H9 (cell line): ENCODE measurements at regions not wholly inside any gene's neighbourhood (a gene's known extent, or its start where the extent isn't known, plus 50 kb on each side); places are given as distances from the start of the nearest gene placed in this dataset.

ENCODE experiments used
- DNase-seq: peaks from one replicate; pipeline ENCODE4 v3.0.0-alpha.2; 2017
- H2AFZ ChIP-seq: one replicate; pipeline ENCODE4 v1.6.1; 2013; ENCODE audit warnings: mild to moderate bottlenecking, low read length, control low read depth, moderate library complexity
- H2AK5ac ChIP-seq: 2 replicates; pipeline ENCODE4 v1.6.1; 2013; ENCODE audit warnings: low read length, control low read depth, mixed read lengths; ENCODE audit not compliant: insufficient read length
- H2BK120ac ChIP-seq: one replicate; pipeline ENCODE4 v1.6.1; 2013; ENCODE audit warnings: low read depth, mild to moderate bottlenecking, low read length, control low read depth, inconsistent platforms; ENCODE audit not compliant: poor library complexity, severe bottlenecking
- H2BK12ac ChIP-seq: 2 replicates; pipeline ENCODE4 v1.6.1; 2013; ENCODE audit warnings: low read length, control low read depth, mixed read lengths, low read depth; ENCODE audit not compliant: insufficient read length
- H2BK15ac ChIP-seq: 2 replicates; pipeline ENCODE4 v1.6.1; 2013; ENCODE audit warnings: low read depth, low read length, control low read depth
- H2BK20ac ChIP-seq: one replicate; pipeline ENCODE4 v1.6.1; 2013; ENCODE audit warnings: low read depth, mild to moderate bottlenecking, low read length, control low read depth, inconsistent platforms; ENCODE audit not compliant: poor library complexity, severe bottlenecking
- H2BK5ac ChIP-seq: 2 replicates; pipeline ENCODE4 v1.6.1; 2013; ENCODE audit warnings: low read length, control low read depth, mixed read lengths; ENCODE audit not compliant: insufficient read length
- H3K14ac ChIP-seq: 2 replicates; pipeline ENCODE4 v1.6.1; 2013; ENCODE audit warnings: low read length, control low read depth; ENCODE audit not compliant: insufficient read depth
- H3K18ac ChIP-seq: 2 replicates; pipeline ENCODE4 v1.6.1; 2013; ENCODE audit warnings: low read depth, mild to moderate bottlenecking, mixed read lengths, low read length, control low read depth; ENCODE audit not compliant: insufficient read length
- H3K23ac ChIP-seq: 2 replicates; pipeline ENCODE4 v1.6.1; 2013; ENCODE audit warnings: low read length, control low read depth, mixed read lengths, low read depth; ENCODE audit not compliant: insufficient read length
- H3K23me2 ChIP-seq: 2 replicates; pipeline ENCODE4 v1.6.1; 2013; ENCODE audit warnings: low read depth, mild to moderate bottlenecking, mixed read lengths, low read length, control low read depth; ENCODE audit not compliant: insufficient read length, poor library complexity, severe bottlenecking
- H3K27ac ChIP-seq: 2 replicates; pipeline ENCODE4 v1.5.1; 2013; ENCODE audit warnings: low read length, control low read depth, mixed read lengths, low read depth; ENCODE audit not compliant: insufficient read length
- H3K27me3 ChIP-seq: 2 replicates; pipeline ENCODE4 v1.6.1; 2013; ENCODE audit warnings: low read length, control low read depth, inconsistent platforms; ENCODE audit not compliant: insufficient read depth
- H3K4ac ChIP-seq: 2 replicates; pipeline ENCODE4 v1.6.1; 2013; ENCODE audit warnings: low read depth, mild to moderate bottlenecking, control low read depth, inconsistent platforms, low read length, moderate library complexity
- H3K4me1 ChIP-seq: 2 replicates; pipeline ENCODE4 v1.6.1; 2013; ENCODE audit warnings: low read length, control low read depth, inconsistent platforms; ENCODE audit not compliant: insufficient read depth
- H3K4me2 ChIP-seq: 2 replicates; pipeline ENCODE4 v1.6.1; 2013; ENCODE audit warnings: low read length, control low read depth, mixed read lengths; ENCODE audit not compliant: insufficient read length, insufficient read depth
- H3K56ac ChIP-seq: 2 replicates; pipeline ENCODE4 v1.6.1; 2013; ENCODE audit warnings: low read depth, mild to moderate bottlenecking, mixed read lengths, low read length, control low read depth; ENCODE audit not compliant: insufficient read length
- H3K79me1 ChIP-seq: 2 replicates; pipeline ENCODE4 v1.6.1; 2013; ENCODE audit warnings: low read depth, mild to moderate bottlenecking, moderate library complexity, low read length, control low read depth, inconsistent platforms; ENCODE audit not compliant: insufficient read depth, poor library complexity, severe bottlenecking
- H3K79me2 ChIP-seq: 2 replicates; pipeline ENCODE4 v1.6.1; 2013; ENCODE audit warnings: low read length, control low read depth, inconsistent platforms; ENCODE audit not compliant: insufficient read depth
- H3K9ac ChIP-seq: 2 replicates; pipeline ENCODE4 v1.6.1; 2013; ENCODE audit warnings: low read length, control low read depth, mixed read lengths; ENCODE audit not compliant: insufficient read length; ENCODE audit errors: extremely low read depth
- H3K9me3 ChIP-seq: one replicate; pipeline ENCODE4 v1.6.1; 2013; ENCODE audit warnings: low read depth, low read length, inconsistent platforms; ENCODE audit not compliant: control insufficient read depth
- H3T11ph ChIP-seq: one replicate; pipeline ENCODE4 v1.6.1; 2013; ENCODE audit warnings: mild to moderate bottlenecking, low read length, control low read depth, inconsistent platforms
- H4K20me1 ChIP-seq: one replicate; pipeline ENCODE4 v1.6.1; 2013; ENCODE audit not compliant: control insufficient read depth, insufficient read length, insufficient read depth
- H4K5ac ChIP-seq: 2 replicates; pipeline ENCODE4 v1.6.1; 2013; ENCODE audit warnings: low read depth, mild to moderate bottlenecking, mixed read lengths, low read length, control low read depth; ENCODE audit not compliant: insufficient read length
- H4K8ac ChIP-seq: replicated peaks from 2 replicates; pipeline ENCODE4 v1.6.1; 2013; ENCODE audit warnings: low read length, control low read depth, mixed read lengths, low read depth; ENCODE audit not compliant: insufficient read length
- H4K91ac ChIP-seq: 2 replicates; pipeline ENCODE4 v1.6.1; 2013; ENCODE audit warnings: low read depth, mild to moderate bottlenecking, moderate library complexity, mixed read lengths, low read length, control low read depth; ENCODE audit not compliant: insufficient read length
- H3K27ac Mint-ChIP-seq, 3 experiments: 2 replicates in 2 of 3; 3 replicates in 1 of 3; pipeline ENCODE4 v1.8.0; 2020 to 2021; ENCODE audit warnings: mixed read lengths in 3 of 3, mild to moderate bottlenecking in 1 of 3, moderate library complexity in 1 of 3
- H3K27me3 Mint-ChIP-seq: 2 replicates; pipeline ENCODE4 v1.8.0; 2021; ENCODE audit warnings: low read depth, mild to moderate bottlenecking, moderate library complexity, mixed read lengths
- H3K36me3 Mint-ChIP-seq, 3 experiments: 2 replicates in 2 of 3; 3 replicates in 1 of 3; pipeline ENCODE4 v1.8.0; 2020 to 2021; ENCODE audit warnings: low read depth in 3 of 3, mixed read lengths in 3 of 3; ENCODE audit not compliant: insufficient read depth in 1 of 3
- H3K4me1 Mint-ChIP-seq, 2 experiments: 2 replicates each; pipeline ENCODE4 v1.8.0; 2020; ENCODE audit warnings: mixed read lengths in 2 of 2
- H3K4me3 Mint-ChIP-seq, 2 experiments: 2 replicates in 1 of 2; 3 replicates in 1 of 2; pipeline ENCODE4 v1.8.0; 2020 to 2021; ENCODE audit warnings: mild to moderate bottlenecking in 2 of 2, mixed read lengths in 2 of 2, moderate library complexity in 1 of 2
- H3K9me3 Mint-ChIP-seq, 2 experiments: 2 replicates in 1 of 2; 3 replicates in 1 of 2; pipeline ENCODE4 v1.8.0; 2020; ENCODE audit warnings: mild to moderate bottlenecking in 2 of 2, mixed read lengths in 2 of 2, moderate library complexity in 1 of 2
- CTCF ChIP-seq: fragments of 200-600 bp; sonication (generic); conservative IDR thresholded peaks from 3 replicates; pipeline ENCODE4 v1.8.0; 2021; ENCODE audit warnings: antibody characterized with exemption, mild to moderate bottlenecking
- WGBS: extraction: QIAGEN DNeasy Blood & Tissue Kit; methylation state at CpG from one replicate; pipeline ENCODE4 v1.1.7; 2013; ENCODE audit warnings: missing lambda C conversion rate, low lambda C conversion rate, mixed read lengths; ENCODE audit not compliant: insufficient read length; ENCODE audit errors: extremely low coverage; 5-methylcytosine and 5-hydroxymethylcytosine counted together

DNA sequence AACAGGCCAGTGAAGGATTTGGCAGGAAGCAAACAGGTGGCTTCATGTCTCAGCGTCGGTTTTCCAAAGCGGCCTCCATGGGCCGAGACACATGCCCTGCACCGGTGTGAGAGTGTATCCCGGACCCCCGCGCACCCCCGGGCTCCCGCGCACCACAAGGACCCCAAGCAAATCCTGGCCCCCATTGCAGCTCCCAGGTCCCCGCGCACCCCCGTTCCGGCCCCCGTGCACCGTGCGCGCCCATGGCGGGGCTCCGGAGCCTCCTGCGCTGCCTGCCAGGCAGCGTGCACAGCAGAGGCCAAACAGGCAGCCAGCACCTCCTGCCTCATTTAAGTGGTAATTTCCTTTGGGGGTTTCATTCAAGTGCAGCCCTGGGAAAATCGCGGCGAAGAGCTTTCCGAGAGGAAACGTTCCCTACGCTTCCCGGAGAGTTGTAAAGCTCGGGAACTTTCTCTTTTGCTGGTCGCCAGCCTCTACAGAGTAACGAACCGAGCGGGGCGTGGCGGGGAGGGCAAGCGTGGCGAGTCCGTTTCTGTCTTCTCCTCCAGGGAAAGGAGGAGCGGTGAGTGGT, 145.5 kb upstream of the SLC24A2 start:
- no peaks in the 10 kb centered on the region for H3K79me2 ChIP-seq
- no peaks in the 10 kb centered on the region for H3K79me1 ChIP-seq
- TF ChIP-seq CTCF = peak; percentile 33; the same call in 1 of the 3 replicates
- H3K18ac ChIP-seq = no peak overlapping the region
- H2BK15ac ChIP-seq = no peak overlapping the region
- H4K91ac ChIP-seq = no peak overlapping the region
- H3K4me2 ChIP-seq = peak overlapping the region; percentile 66
- H3K23me2 ChIP-seq = no peaks in the 10 kb centered on the region
- Mint-ChIP-seq H3K4me1 (peaks cover 12 to 19% of the 10 kb centered on the region in 2 experiments), H3K27ac (peak overlapping the region; percentile 44 to 90 (median 63); a peak in 4 of 7 replicates), H3K9me3 (no peaks in the 10 kb centered on the region), H3K4me3 (peak overlapping the region; percentile 72 to 75), H3K27me3 (peaks cover 31% of the 10 kb centered on the region), H3K36me3 (no peaks in the 10 kb centered on the region)
- H2BK5ac ChIP-seq = no peak overlapping the region
- no peak overlapping the region for H3T11ph ChIP-seq
- H2AK5ac ChIP-seq = no peak overlapping the region
- H2AFZ ChIP-seq = peak overlapping the region; percentile 71
- no peaks in the 10 kb centered on the region; the same call in 1 of the 2 replicates for H3K27me3 ChIP-seq
- no peak overlapping the region for H3K27ac ChIP-seq
- peak; percentile 78 for DNase-seq
- peak overlapping the region; percentile 78; the same call in 1 of the 2 replicates for H3K14ac ChIP-seq
- H3K4ac ChIP-seq = no peak overlapping the region
- peaks cover 4% of the 10 kb centered on the region; the same call in 1 of the 2 replicates for H3K4me1 ChIP-seq
- H4K8ac ChIP-seq = no peak overlapping the region
- H4K5ac ChIP-seq = no peak overlapping the region
- H2BK12ac ChIP-seq = no peak overlapping the region
- WGBS = no CpG with 5 or more reads among the region's 41 CpGs
- no peak overlapping the region for H3K56ac ChIP-seq
- H3K23ac ChIP-seq = no peak overlapping the region
- no peaks in the 10 kb centered on the region for H4K20me1 ChIP-seq
- H3K9me3 ChIP-seq = no peaks in the 10 kb centered on the region
- H2BK20ac ChIP-seq = no peak overlapping the region
- H2BK120ac ChIP-seq = no peak overlapping the region
- H3K9ac ChIP-seq = no peak overlapping the region
